IMR-90 (cell line): ENCODE measurements at regions not wholly inside any gene's neighbourhood (a gene's known extent, or its start where the extent isn't known, plus 50 kb on each side); places are given as distances from the start of the nearest gene placed in this dataset.

Experiments used
- ATAC-seq: fragments of 200-7000 bp; cut with Tn5 transposase; 2 replicates; pipeline ENCODE4 v1.9.1; 2020; ENCODE audit warnings: low read depth, mild to moderate bottlenecking, moderate library complexity
- BruUV-seq: library from RNA; stranded (reverse); fragments of 400-500 nt; replicated peaks from 2 replicates; lab custom pipeline; 2021; lab: Mats Ljungman, UMichigan
- CTCF ChIA-PET: fragments of 300-600 bp; formaldehyde crosslinking; extraction: SDS; loops from one replicate; lab custom pipeline; 2021; ENCODE audit warnings: antibody characterized with exemption; lab: Yijun Ruan, JAX
- POLR2A ChIA-PET: fragments of 300-600 bp; sonication (Branson Sonifier 250); formaldehyde crosslinking; loops from one replicate; lab custom pipeline; 2022; ENCODE audit warnings: antibody characterized with exemption; ENCODE audit not compliant: unreplicated experiment; lab: Charles Lee
- DNase-seq: peaks from one replicate; pipeline ENCODE4 v3.0.0; 2013
- H2AFZ ChIP-seq: replicated peaks from 2 replicates; pipeline ENCODE3; 2013; ENCODE audit warnings: low read length, mild to moderate bottlenecking; ENCODE audit not compliant: poor library complexity
- H2AK5ac ChIP-seq: 2 replicates; pipeline ENCODE4 v1.6.1; 2013; ENCODE audit warnings: low read depth, low read length, inconsistent platforms
- H2AK9ac ChIP-seq: replicated peaks from 2 replicates; pipeline ENCODE3; 2013; ENCODE audit warnings: mild to moderate bottlenecking, low read depth, low read length, moderate library complexity; ENCODE audit not compliant: poor library complexity
- H2BK120ac ChIP-seq: 2 replicates; pipeline ENCODE4 v1.6.1; 2013; ENCODE audit warnings: low read depth, low read length, inconsistent platforms
- H2BK15ac ChIP-seq: 3 replicates; pipeline ENCODE4 v1.6.1; 2013; ENCODE audit warnings: low read depth, low read length, inconsistent platforms
- H2BK20ac ChIP-seq: 2 replicates; pipeline ENCODE4 v1.6.1; 2013; ENCODE audit warnings: low read depth, mild to moderate bottlenecking, inconsistent platforms, low read length, moderate library complexity
- H2BK5ac ChIP-seq: 2 replicates; pipeline ENCODE4 v1.6.1; 2013; ENCODE audit warnings: mild to moderate bottlenecking, low read depth, low read length, inconsistent platforms; ENCODE audit not compliant: poor library complexity, severe bottlenecking
- H3K14ac ChIP-seq: replicated peaks from 2 replicates; pipeline ENCODE4 v1.6.1; 2013; ENCODE audit warnings: low read depth, low read length, inconsistent platforms
- H3K18ac ChIP-seq: 2 replicates; pipeline ENCODE4 v1.6.1; 2013; ENCODE audit warnings: low read depth, low read length, control low read depth
- H3K23ac ChIP-seq: 2 replicates; pipeline ENCODE4 v1.6.1; 2013; ENCODE audit warnings: low read depth, low read length, inconsistent platforms
- H3K27ac ChIP-seq: 2 replicates; pipeline ENCODE4 v1.5.1; 2013; ENCODE audit warnings: mild to moderate bottlenecking, control low read depth, low read length; ENCODE audit not compliant: insufficient read depth
- H3K27me3 ChIP-seq: 2 replicates; pipeline ENCODE4 v1.6.1; 2013; ENCODE audit warnings: low read length; ENCODE audit not compliant: control insufficient read depth, insufficient read depth
- H3K36me3 ChIP-seq: 2 replicates; pipeline ENCODE4 v1.6.1; 2013; ENCODE audit warnings: low read length, mixed read lengths; ENCODE audit not compliant: control insufficient read depth, insufficient read depth
- H3K4ac ChIP-seq: 2 replicates; pipeline ENCODE4 v1.6.1; 2013; ENCODE audit warnings: low read depth, low read length, inconsistent platforms
- H3K4me1 ChIP-seq: 2 replicates; pipeline ENCODE4 v1.6.1; 2013; ENCODE audit warnings: low read length, mixed read lengths; ENCODE audit not compliant: control insufficient read depth, insufficient read depth
- H3K4me2 ChIP-seq: 2 replicates; pipeline ENCODE4 v1.6.1; 2013; ENCODE audit warnings: low read depth, mild to moderate bottlenecking, control low read depth, low read length, moderate library complexity
- H3K4me3 ChIP-seq: 2 replicates; pipeline ENCODE4 v1.5.1; 2013; ENCODE audit warnings: low read depth, mild to moderate bottlenecking, control low read depth, low read length, moderate library complexity; ENCODE audit not compliant: insufficient read depth
- H3K56ac ChIP-seq: 2 replicates; pipeline ENCODE4 v1.6.1; 2013; ENCODE audit warnings: low read length, inconsistent platforms; ENCODE audit not compliant: insufficient read depth; ENCODE audit errors: extremely low read depth
- H3K79me1 ChIP-seq, 2 experiments: 2 replicates each; pipeline ENCODE4 v1.6.1; 2013; ENCODE audit warnings: low read length in 2 of 2, inconsistent platforms in 1 of 2, low read depth in 1 of 2
- H3K9ac ChIP-seq: 2 replicates; pipeline ENCODE4 v1.6.1; 2013; ENCODE audit warnings: low read depth, low read length, control low read depth
- H3K9me1 ChIP-seq: 2 replicates; pipeline ENCODE4 v1.6.1; 2013; ENCODE audit warnings: low read length, inconsistent platforms; ENCODE audit not compliant: insufficient read depth
- H3K9me3 ChIP-seq: 2 replicates; pipeline ENCODE4 v1.6.1; 2013; ENCODE audit warnings: low read length; ENCODE audit not compliant: control insufficient read depth, insufficient read depth
- H4K20me1 ChIP-seq: 2 replicates; pipeline ENCODE4 v1.6.1; 2013; ENCODE audit warnings: low read length, inconsistent platforms; ENCODE audit not compliant: insufficient read depth
- H4K5ac ChIP-seq: 2 replicates; pipeline ENCODE4 v1.6.1; 2013; ENCODE audit warnings: mild to moderate bottlenecking, low read depth, low read length, control low read depth
- H4K8ac ChIP-seq, 2 experiments: 2 replicates each; pipeline ENCODE4 v1.6.1; 2013; ENCODE audit warnings: low read depth in 2 of 2, low read length in 2 of 2, control low read depth in 1 of 2, inconsistent platforms in 1 of 2
- H4K91ac ChIP-seq: 2 replicates; pipeline ENCODE4 v1.6.1; 2013; ENCODE audit warnings: low read depth, low read length, inconsistent platforms; ENCODE audit not compliant: insufficient read depth
- CEBPB ChIP-seq: IDR thresholded peaks from 2 replicates; pipeline ENCODE4 v1.6.1; 2012; ENCODE audit warnings: low read depth, low read length, improper control_type of control experiment
- CHD1 ChIP-seq: IDR thresholded peaks from 2 replicates; pipeline ENCODE4 v1.6.1; 2012; ENCODE audit warnings: low read depth, low read length, improper control_type of control experiment
- POLR2A ChIP-seq: IDR thresholded peaks from 2 replicates; pipeline ENCODE4 v1.6.1; 2012; ENCODE audit warnings: mild to moderate bottlenecking, low read depth, low read length
- RCOR1 ChIP-seq: IDR thresholded peaks from 2 replicates; pipeline ENCODE4 v1.6.1; 2012; ENCODE audit warnings: mild to moderate bottlenecking, low read length, improper control_type of control experiment; ENCODE audit not compliant: insufficient replicate concordance
- WGBS, 2 experiments: methylation state at CpG; one replicate each; pipeline versions ENCODE4 v1.1.5 to v1.1.7; 2013; ENCODE audit warnings: missing lambda C conversion rate in 2 of 2; ENCODE audit not compliant: insufficient read length in 1 of 2; ENCODE audit errors: extremely low coverage in 2 of 2; 5-methylcytosine and 5-hydroxymethylcytosine counted together
- dilution Hi-C: fragments of 300-500 bp; cut with HindIII; formaldehyde crosslinking; loops from one replicate; pipeline ENCODE4 v1.14.3; 2018; ENCODE audit warnings: low sequenced_read_pairs; ENCODE audit not compliant: unreplicated experiment
- in situ Hi-C: fragments of 300-500 bp; cut with MboI; formaldehyde crosslinking; loops from 3 replicates; pipeline ENCODE4 v1.14.3; 2019; ENCODE audit warnings: low sequenced_read_pairs, inconsistent platforms, mixed read lengths
- intact Hi-C: fragments of 100-400 bp; cut with micrococcal nuclease; formaldehyde crosslinking; loops from 2 replicates; pipeline ENCODE4 v1.10.0; 2022
- TF ChIP-seq, protein P1 (sequence below): conservative IDR thresholded peaks from 2 replicates; pipeline ENCODE4 v1.5.1; 2012; ENCODE audit warnings: mild to moderate bottlenecking, low read depth, low read length, improper control_type of control experiment

DNA sequence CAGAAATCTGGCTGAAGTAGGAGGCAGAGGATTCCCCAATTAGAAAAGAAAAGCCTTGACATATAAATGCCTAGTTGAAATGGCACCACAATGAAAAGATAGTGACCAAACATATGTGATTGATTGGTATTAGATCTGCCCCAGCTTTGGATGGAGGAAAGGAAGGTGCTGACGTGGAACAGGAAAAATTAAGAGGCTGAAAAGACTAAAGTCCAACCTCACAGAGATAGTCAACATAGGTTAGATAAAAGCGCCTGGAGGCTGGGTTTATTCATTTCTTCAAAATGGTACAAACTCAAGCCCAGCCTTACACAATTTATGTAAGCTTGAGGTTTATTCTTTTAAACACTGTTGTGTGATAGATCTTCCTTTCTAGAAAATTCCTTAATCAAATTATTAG is 129.6 kb downstream of the RPS29 start:
- Histone ChIP-seq H3K27ac (no peak overlapping the region), H3K18ac (no peak overlapping the region), H3K4me1 (no peaks in the 10 kb centered on the region), H3K36me3 (no peaks in the 10 kb centered on the region), H3K56ac (no peak overlapping the region), H2BK5ac (no peak overlapping the region), H3K4me2 (no peak overlapping the region), H2BK15ac (no peak overlapping the region), H3K4me3 (no peak overlapping the region), H3K79me1 (no peaks in the 10 kb centered on the region), H4K20me1 (no peaks in the 10 kb centered on the region), H4K91ac (no peak overlapping the region), H2BK20ac (no peak overlapping the region), H3K23ac (no peak overlapping the region), H2AK5ac (no peak overlapping the region), H4K8ac (no peak overlapping the region), H2BK120ac (no peak overlapping the region), H3K9ac (no peak overlapping the region), H3K27me3 (no peaks in the 10 kb centered on the region; the same call in 1 of the 2 replicates), H3K14ac (no peak overlapping the region), H2AK9ac (no peak overlapping the region), H4K5ac (no peak overlapping the region), H2AFZ (no peak overlapping the region), H3K9me1 (no peaks in the 10 kb centered on the region), H3K9me3 (no peaks in the 10 kb centered on the region), H3K4ac (no peak overlapping the region)
- POLR2A ChIA-PET = no interaction called here
- no CpG with 5 or more reads among the region's 2 CpGs for WGBS, 2 experiments
- BruUV-seq = no TSS peak
- in situ Hi-C loops = loop anchor here (25.0 kb wide), 1 partner anchor 306 kb away; the partner anchor contains the start of gene KLHDC2
- intact Hi-C loops = no loop called here
- CTCF ChIA-PET = no interaction called here
- DNase-seq = no peak
- TF ChIP-seq, protein P1, sequence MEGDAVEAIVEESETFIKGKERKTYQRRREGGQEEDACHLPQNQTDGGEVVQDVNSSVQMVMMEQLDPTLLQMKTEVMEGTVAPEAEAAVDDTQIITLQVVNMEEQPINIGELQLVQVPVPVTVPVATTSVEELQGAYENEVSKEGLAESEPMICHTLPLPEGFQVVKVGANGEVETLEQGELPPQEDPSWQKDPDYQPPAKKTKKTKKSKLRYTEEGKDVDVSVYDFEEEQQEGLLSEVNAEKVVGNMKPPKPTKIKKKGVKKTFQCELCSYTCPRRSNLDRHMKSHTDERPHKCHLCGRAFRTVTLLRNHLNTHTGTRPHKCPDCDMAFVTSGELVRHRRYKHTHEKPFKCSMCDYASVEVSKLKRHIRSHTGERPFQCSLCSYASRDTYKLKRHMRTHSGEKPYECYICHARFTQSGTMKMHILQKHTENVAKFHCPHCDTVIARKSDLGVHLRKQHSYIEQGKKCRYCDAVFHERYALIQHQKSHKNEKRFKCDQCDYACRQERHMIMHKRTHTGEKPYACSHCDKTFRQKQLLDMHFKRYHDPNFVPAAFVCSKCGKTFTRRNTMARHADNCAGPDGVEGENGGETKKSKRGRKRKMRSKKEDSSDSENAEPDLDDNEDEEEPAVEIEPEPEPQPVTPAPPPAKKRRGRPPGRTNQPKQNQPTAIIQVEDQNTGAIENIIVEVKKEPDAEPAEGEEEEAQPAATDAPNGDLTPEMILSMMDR = no peak
- TF ChIP-seq RCOR1 = no peak
- TF ChIP-seq POLR2A = no peak
- no peak for TF ChIP-seq CHD1
- TF ChIP-seq CEBPB = no peak
- dilution Hi-C loops = no loop called here
- ATAC-seq = no peak
